Suppressor macrophage treated with lipopolysaccharide for 1 hour (primary cell): ENCODE measurements at regions not wholly inside any gene's neighbourhood (a gene's known extent, or its start where the extent isn't known, plus 50 kb on each side); places are given as distances from the start of the nearest gene placed in this dataset.
"Not testable (repeated sequence)": the region's sequence is repeated elsewhere in the genome, so short reads cannot be mapped to it uniquely, and the experiment has no call there.

Source experiments
- DNase-seq, 3 donors: peaks; one replicate each; pipeline ENCODE4 v3.0.0-alpha.2; 2020 to 2022

DNA sequence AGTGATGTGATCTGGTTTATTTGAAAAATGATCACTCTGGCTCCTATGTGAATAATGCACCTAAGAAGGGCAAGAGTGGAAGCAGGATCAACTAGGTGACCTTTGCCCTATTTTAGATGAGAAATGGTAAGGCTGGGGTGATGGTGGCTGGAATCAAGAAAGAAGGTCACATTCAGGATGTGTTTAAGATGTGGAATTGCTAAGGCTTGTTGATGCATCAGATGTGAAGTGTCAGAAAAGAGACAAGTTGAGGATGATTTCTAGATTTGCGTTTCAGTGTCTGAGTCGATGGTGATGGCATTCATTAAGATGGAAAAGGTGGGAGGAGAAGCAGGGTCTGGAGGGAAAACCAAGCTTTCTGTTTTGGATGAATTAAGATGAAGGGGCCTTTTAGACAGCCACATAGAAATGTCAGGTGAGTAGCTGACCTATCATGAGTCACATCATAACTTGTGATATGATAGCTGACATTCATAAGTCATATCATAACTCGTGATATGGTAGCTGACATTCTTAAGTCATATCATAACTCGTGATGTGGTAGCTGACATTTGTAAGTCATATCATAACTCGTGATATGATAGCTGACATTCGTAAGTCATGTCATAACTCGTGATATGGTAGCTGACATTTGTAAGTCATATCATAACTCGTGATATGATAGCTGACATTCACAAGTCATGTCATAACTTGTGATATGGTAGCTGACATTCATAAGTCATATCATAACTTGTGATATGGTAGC, 101.2 kb upstream of the SEC11C start:
- no peak for DNase-seq

DNA sequence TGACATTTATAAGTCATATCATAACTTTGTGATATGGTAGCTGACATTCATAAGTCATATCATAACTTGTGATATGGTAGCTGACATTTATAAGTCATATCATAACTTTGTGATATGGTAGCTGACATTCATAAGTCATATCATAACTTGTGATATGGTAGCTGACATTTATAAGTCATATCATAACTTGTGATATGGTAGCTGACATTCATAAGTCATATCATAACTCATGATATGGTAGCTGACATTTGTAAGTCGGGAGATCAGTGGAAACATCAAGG, 100.7 kb upstream of the SEC11C start:
- not testable (repeated sequence) for DNase-seq

DNA sequence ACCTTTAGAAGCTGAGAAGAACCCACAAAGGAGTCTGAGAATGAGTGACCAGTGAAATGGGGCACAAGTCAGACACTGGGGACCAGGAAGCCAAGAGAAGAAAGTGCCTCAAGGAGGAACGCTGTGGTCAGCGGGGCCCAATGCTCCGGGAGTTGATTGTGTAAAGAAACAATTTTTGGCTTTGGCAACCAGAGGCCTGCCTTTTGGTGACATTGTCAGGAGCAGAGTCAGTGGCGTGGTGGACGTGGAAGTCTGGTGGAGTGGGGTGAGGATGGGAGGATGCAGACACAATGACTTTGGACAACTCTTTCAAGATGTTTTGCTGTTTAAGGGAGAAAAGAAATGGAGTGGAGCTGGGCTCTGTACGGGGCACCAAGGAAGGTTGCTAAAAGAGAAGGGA, 100.2 kb upstream of the SEC11C start:
- DNase-seq, result no peak

DNA sequence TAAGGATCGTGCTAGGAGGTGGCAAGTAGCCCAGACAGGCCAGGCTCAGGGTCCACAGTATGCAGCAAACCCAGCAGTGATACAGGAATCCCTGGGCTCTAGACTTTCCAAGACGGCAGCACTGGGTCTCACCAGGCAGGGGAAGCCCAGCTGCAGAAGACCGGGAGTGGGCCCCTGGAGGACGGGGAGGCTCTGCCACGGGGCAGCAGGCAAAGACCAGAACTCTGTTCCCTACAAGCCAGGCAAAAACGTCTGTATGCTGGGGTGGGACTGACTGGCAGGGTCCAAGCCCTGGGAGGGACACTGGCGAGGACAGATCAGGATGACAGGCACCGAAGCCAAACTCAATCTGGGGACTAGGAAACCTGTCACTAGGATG, 98.9 kb upstream of the SEC11C start:
- no peak for DNase-seq

DNA sequence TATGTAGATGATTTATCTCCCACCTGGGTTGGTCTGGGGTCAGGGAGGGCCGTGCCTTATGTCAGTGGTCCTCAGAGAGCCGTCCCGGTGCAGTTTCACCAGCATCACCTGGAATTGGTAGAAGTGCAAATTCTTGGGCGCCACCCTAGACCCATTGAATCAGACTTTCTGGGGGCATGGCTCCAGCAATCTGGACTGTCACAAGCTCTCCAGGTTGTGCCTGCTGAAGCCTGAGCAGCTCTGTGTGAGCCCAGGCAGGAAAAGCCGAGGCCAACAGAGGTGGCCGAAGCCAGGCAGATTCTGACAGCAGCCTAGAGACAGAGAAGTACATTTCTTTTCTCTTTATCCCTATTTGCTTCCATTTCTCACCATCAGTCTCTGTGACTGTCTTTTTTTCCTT, 98.4 kb upstream of the SEC11C start:
- no peak for DNase-seq

DNA sequence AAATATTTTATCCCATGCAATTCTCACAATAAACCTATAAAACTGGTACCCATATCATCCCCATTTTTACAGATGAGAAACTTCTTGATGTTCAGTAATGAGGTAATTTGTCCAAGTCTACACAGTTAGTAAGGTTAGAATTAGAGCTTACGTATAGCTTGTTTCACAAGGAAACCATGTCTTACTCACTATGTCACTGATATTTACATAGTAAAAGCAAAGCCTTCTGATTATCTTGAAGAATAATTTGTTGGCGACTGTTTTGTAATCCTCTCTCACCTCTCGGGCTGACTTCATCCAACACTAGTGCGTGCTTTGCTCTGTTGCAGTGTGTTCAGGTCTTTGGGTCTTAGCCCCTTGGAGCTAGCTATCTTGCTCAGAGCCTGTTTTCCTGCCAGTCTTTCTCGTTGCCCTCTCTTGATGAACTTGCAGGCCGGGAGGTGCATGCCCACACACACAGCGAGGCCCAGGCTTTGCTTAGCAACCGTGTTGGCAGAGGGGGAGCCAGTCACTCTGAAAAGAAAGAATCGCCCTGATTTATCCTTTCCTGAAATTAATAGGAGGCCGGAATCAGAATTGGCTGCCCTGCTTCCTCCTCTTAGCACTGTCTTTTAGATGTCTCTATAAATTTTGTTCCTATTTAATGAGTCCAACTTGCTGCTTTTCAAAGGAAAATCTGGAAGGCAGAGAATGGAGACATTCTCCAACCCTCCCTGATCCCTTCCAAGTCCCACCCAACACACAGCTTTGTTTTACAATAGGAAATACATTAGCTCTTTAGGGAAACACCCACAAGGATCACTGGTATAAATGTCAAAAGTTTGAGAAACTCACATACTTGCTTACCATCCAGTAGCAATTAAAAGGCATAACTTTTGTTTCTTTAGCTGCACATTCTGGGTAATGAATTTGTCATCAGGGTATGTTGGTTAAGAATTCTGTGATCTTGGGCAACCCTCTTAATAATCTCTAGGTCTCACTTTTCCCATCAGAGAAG, 97.6 kb upstream of the SEC11C start:
- no peak for DNase-seq

DNA sequence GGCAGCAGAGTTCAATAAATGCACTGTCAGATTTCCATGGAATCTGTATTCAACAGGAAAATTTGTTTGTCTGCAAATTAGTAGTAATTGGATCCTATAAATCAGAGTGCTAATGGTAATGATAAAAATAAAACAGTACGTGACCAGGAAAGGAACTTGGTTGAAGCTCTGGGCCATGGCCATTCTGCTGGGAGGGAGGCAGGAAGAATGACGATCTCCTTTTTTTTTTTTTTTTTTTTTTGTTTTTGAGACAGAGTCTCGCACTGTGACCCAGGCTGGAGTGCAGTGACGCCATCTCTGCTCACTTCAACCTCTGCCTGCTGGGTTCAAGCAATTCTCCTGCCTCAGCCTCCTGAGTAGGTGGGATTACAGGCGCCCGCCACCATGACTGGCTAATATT, 94.8 kb upstream of the SEC11C start:
- DNase-seq, result no peak

DNA sequence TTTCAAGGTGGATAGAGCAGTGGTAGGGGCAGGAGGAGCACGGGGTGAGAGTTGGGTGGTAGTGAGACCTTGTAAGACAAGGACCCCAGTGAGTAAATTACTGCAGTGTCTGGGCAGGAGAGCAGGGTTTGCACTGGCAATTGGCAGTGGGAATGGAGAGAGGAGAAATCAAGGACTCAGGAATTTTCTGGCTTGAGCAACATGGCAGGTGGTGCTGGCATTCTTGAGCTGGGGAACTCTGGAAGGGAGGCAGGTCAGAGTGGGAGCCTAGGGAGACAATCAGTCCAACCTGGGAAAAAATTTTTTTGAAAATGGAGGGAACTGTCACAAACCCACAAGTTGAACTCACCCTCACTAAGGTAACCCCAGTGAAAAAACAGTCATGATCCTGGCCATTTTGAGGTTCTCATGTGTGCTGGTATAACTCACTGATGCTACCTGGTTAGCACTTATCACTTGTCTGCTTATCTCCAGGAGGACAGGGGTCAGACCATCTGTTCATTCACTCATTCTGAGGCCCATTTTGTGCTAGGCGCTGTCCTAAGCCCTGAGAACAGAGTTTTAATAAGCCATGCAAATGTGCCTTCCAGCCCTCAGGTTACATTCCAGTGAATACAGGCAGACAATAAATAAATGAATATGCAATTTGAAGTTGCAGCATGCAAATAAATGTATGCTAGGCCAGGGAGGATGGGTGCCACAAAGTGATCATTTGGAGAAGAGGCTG, 92.2 kb upstream of the SEC11C start:
- no peak for DNase-seq

DNA sequence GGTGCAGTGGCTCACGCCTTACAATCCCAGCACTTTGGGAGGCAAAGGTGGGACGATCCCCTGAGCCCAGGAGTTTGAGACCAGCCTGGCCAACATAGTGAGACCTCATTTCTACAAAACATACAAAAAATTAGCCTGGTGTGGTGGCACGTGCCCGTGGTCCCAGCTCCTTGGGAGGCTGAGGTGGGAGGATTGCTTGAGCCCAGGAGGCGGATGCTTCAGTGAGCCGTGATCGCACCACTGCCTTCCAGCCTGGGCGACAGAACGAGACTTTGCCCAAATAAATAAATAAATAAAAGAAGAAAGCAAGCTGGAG, 91.7 kb upstream of the SEC11C start:
- no peak for DNase-seq

DNA sequence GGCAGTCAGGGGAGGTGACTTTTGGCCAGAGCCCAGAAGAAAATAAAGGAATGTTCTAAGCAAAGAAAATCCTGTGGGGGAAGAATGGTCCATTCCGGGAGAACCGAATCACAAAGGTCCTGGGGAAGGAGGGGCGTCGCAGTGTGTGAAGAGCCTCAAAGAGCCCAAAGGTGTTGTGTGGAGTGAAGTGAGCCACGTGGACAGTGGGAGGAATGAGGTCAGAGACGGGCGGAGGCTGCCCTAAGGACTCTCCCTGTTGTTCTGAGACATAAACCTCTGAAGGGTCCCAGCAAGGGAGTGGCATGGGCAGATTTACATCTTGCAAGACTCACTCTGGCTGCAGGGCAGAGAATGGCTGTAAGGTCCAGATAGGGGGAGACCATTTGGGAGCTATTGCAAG, 91.3 kb upstream of the SEC11C start:
- no peak for DNase-seq

DNA sequence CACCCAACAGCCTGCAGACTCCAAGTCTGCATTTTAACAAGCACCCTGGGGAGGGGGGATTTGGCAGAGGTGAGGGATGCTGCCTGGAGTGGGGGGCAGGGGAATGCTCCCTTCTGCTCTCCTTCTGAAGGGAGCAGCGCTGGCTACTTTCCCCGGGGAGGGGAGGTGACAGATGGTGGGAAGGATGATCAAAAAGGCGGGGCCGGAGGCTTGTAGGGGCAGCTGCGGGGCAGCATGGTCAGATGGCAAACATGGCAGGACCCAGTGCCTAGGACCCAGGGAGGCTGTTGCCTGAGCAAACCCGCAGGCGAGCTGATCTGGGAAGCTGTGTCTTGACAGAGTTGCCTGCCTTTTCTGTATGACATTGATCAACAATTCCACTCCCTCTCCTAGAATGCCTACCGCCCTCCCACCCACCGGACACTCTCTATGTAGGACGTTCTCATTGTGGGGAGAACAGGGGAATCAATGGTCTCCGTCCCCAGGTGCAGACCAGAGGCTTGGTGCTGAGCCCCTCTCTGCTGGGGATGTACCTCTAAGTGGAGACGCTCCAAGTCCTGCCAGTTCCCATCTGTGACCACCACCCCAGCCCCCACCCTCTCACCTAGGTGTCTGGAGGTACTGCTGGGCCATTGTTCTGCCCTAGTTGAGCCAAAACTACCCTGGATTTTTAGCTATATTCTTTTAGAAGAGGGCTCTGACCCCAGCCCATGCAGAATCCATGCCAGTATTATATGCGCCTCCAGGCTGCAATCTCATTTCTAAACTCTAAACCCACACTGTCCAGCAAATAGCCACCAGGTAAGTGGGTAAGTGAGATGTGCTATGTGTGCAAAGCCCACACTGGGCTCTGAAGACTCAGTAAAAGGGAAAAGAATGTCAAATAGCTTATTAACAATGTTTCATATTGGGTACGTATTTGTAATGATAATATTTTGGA, 89.7 kb upstream of the SEC11C start:
- DNase-seq, result no peak

DNA sequence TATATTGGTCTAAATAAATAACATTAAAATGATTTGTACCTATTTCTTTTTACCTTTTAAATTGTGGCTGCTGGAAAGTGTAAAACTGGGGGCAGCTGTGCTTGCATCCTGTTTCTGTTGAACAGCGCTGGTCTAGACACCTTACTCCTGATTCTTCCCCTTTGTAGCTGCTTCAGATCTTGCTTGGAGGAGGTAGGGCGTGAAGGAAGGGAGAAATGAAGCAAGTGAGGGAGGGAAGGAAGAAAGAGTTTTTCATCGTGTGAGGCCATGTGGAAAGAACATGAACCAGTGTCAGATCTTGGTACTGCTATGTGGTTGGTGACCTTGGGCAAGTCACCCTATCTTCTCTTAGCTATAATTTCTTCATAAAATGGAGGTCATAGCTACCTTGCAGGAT, 89.0 kb upstream of the SEC11C start:
- DNase-seq, result no peak

DNA sequence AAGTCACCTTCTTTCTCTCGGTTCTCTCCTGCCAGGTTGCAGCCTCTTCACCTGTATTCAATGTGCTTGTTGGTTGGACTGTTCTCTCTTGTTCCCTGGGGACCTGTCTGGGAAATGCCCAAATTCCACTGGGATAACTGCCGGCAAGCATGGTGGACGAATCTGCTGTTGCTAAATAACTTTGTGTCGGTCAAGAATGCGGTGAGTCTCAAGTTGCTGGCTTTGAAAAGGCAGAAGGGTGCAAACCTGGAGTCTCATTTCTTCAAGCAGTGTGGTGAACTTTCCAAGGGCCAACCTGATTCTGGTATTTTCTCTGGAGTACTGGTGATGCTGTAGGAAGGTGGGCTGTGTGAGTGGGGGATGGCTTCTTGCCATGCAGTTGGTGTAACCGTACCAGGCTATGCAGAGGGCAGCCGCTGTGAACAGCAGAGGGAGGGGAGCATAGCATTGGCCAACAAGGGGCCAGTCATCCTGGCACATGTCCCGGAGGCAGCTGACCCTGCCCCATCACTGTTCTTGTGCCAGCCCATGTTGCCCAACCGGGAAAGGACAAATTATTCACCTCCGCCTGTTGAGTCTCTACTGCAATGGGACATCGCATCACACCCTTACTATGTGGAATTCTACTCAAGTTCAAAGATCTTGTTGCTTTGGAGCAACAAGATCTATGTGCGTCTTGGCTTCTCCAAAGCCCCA, 88.1 kb upstream of the SEC11C start:
- DNase-seq, result no peak

DNA sequence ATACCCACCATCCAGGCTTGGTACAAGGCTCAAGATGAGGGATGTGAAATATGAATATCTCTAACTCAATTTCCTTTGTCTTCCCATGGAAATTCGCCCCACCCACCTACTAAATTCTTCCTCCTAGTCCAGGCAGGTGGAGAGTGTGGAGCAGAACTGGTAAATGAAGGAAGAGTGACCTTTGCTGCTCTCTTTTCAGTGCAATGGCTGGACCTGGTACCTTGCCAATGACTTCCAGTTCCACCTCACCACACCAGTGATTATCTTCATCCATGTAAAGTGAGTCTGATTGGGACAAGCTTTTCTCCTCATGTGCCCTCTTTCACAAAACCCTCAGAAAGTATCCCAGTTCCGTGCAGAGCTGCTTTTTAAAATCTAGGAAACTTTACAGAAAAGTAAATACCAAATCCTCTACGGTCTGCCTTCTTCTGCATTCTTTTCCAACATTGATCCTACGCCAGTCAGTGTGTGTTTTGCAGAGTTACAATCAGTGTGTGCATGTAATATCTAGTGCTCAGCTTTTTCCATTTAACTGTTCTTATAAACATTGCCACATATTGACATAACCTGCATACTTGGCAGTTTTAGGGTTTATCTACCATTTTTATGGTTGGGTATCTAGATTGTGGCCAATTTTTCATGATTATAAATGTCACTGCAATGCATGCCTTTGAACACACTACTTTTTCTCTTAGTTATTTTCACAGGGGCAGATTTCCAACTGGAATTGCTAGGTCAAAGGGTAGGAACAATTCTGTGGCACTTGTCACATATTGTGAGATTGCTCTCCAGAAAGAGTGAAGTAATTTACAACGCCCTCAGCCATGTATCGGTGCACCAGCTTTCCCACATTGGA, 86.5 kb upstream of the SEC11C start:
- DNase-seq, result no peak

DNA sequence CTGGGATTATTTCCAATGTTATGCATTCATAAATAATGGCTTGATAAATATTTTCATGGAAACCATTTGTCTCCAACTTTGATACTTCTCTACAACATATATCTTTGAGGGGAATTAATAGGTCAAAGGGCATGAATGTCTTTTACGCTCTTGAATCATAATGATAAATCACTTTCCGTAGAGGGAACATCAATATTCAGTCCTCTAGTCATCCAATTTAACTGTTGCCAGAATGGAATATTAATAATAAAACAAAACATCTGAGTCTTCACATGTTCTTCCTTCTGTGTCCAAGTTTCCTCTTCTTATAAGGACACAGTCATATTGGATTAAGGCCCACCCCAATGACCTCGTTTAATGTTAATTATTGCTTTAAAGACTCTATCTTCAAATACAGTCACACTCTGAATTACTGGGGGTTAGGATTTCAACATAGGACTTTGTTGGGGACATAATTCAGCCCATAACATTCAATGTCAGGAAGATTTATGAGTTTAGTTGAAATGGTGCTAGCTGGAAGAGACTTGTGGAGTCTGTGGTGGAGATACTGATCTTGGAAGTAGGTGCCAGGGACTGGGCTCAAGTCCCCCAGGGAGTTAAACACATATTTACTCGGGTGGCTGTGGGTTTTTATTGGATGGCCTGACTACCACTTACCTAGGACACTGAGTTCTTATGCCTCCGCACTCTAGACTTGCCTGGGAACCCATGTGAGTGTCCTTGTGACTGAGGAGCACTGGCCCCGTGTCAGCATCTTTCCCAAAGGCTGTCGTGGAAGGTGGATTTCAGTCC, 85.0 kb upstream of the SEC11C start:
- no peak for DNase-seq

DNA sequence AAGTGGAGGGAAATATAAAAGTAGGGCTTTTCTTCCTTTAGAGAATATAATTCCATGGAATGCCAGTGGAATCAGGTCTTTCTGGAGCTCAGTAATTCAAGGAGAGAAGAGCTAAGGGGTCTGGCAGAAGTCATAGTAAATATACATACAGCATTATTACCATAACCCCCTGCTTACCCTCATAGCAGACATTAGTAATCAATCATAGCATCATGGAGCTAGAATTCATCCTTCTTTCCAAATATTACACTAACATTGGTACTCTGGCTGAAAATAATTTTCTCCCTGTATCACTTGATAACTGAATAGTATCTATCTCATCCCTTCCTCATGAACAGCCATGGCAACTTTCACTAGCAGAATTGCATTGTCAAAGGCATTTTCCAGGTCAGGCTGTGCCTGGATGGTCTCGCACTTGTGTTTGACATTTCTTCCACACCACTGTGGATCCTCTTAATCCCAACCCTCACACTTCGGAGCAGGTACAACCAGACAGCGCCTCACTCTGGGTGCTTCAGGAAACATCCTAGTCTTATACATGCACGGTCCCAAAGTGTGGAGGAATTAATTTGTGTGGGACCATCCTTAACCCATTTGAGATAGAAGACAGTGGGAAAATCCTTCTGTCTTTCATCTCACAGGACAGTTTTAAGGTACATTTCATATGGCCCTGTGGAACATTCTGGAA, 84.2 kb upstream of the SEC11C start:
- no peak for DNase-seq

DNA sequence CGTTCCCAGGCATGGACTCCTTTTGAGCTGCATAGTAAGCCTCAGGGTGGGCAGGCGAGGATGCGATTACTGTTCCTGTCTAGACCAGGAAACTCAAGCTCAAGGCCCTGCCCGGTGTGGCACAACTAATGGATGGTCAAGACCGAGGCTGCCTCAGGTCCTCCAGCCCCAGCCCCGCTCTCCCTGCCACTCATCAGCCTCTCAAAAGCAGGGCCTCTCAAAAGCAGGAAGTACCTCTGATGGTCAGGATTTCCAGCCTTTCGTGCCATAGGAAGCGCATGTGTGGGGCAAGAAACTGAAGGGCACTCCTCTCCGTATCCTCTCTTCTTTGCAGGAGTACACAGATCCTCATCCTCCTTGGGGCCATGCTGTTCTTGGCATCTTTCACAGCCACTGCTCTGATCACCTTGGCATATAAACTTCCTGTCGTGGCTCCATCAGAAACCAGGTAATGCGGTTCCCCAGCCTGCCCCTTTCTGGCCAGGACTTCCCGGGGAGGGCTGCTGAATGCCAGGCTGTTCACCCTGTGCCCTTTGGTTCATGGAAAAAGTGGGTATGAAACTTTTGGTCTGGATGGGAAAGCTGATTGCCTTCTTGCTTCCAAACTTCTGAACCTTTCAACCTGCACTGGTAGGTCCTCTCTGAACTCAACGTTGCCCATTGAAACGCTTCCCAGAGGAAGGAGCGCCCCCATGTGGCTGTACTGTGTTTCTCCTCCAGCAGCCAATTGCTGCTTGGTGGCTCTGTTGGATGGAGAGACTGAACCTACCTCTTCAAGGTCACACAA, 82.8 kb upstream of the SEC11C start:
- DNase-seq, result peak; percentile 72 to 89 (median 83)

DNA sequence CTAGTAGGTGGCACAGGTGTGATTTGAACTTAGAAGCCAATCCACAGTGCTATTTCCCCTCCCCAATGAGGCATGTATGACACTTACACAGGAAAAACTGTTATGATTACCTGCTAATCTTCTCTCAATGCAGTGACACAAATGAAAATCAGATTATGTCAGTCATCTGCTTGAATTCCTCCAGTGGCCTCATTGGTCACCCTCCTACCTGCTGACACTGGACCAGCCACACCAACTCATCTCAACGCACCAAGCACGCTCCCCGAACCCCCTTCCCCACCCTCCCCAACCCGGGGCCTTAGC, 82.2 kb upstream of the SEC11C start:
- no peak for DNase-seq

DNA sequence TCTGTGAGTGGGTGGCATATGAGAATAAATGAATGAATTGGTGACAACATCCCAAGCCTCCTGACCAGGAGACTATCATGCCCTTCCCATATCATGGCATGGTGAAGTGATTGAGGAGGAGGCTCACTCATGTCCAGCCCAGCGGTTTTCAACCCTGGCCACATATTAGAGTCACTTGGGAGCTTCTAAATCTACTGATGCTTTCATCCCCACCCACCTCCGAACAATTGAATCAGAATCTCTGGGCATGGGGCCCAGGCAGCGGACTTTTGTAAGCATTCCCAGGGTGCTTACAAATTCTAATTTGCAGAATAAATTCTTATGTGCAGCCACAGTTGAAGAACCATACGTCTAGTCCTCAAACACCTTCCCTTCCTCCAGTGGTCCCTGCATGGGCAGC, 81.7 kb upstream of the SEC11C start:
- no peak for DNase-seq
